WERI-Rb-1 (cell line): ENCODE measurements at regions not wholly inside any gene's neighbourhood (a gene's known extent, or its start where the extent isn't known, plus 50 kb on each side); places are given as distances from the start of the nearest gene placed in this dataset.

Experiments
- DNase-seq: peaks from one replicate; pipeline ENCODE4 v3.0.0-alpha.2; 2020
- H3K27ac ChIP-seq: fragments of 250-450 bp; sonication (Bioruptor Pico); 2 replicates; pipeline ENCODE4 v1.5.1; 2020; ENCODE audit warnings: mild to moderate bottlenecking, moderate library complexity
- H3K27me3 ChIP-seq: fragments of 250-450 bp; sonication (Bioruptor Pico); 2 replicates; pipeline ENCODE4 v1.5.1; 2021; ENCODE audit warnings: mild to moderate bottlenecking, low read depth, moderate library complexity; ENCODE audit not compliant: insufficient read depth, severe bottlenecking
- H3K36me3 ChIP-seq: fragments of 250-450 bp; sonication (Bioruptor Pico); 2 replicates; pipeline ENCODE4 v1.5.1; 2020; ENCODE audit warnings: mild to moderate bottlenecking, moderate library complexity
- H3K4me3 ChIP-seq: 2 replicates; pipeline ENCODE4 v1.5.1; 2011; ENCODE audit warnings: low read depth, mild to moderate bottlenecking, control low read depth, low read length
- H3K9me3 ChIP-seq: fragments of 250-450 bp; sonication (Bioruptor Pico); 2 replicates; pipeline ENCODE4 v1.5.1; 2021; ENCODE audit warnings: mild to moderate bottlenecking, moderate library complexity; ENCODE audit not compliant: severe bottlenecking
- CTCF ChIP-seq: IDR thresholded peaks from 2 replicates; pipeline ENCODE4 v1.5.1; 2011; ENCODE audit warnings: low read depth, mild to moderate bottlenecking, control low read depth, inconsistent platforms, low read length

- DNase-seq = no peak
- Histone ChIP-seq H3K9me3 (no peaks in the 10 kb centered on the region), H3K4me3 (no peak overlapping the region), H3K27ac (peak overlapping the region; percentile 5), H3K27me3 (no peaks in the 10 kb centered on the region), H3K36me3 (no peaks in the 10 kb centered on the region)
- TF ChIP-seq CTCF = no peak
These were observed 513.5 kb upstream of the PROK2 start for GRCh38 chr3:72298201-72299152.

- Histone ChIP-seq H3K9me3 (no peaks in the 10 kb centered on the region), H3K4me3 (no peak overlapping the region), H3K27ac (peak overlapping the region; percentile 96), H3K27me3 (no peaks in the 10 kb centered on the region), H3K36me3 (no peaks in the 10 kb centered on the region)
- DNase-seq = no peak
- TF ChIP-seq CTCF = no peak
These were observed 512.5 kb upstream of the PROK2 start for GRCh38 chr3:72297481-72297880.

GRCh38 chr3:72296477-72297111 lies 511.6 kb upstream of the PROK2 start:
- Histone ChIP-seq H3K9me3 (no peaks in the 10 kb centered on the region), H3K27me3 (no peaks in the 10 kb centered on the region), H3K4me3 (no peak overlapping the region), H3K36me3 (no peaks in the 10 kb centered on the region), H3K27ac (peak overlapping the region; percentile 96)
- TF ChIP-seq CTCF = no peak
- DNase-seq = no peak

GRCh38 chr3:72295962-72296450 lies 511.1 kb upstream of the PROK2 start:
- Histone ChIP-seq H3K27ac (peak overlapping the region; percentile 96), H3K4me3 (no peak overlapping the region), H3K27me3 (no peaks in the 10 kb centered on the region), H3K36me3 (no peaks in the 10 kb centered on the region), H3K9me3 (no peaks in the 10 kb centered on the region)
- peak; percentile 90 for DNase-seq
- no peak for TF ChIP-seq CTCF

GRCh38 chr3:72295276-72295961 lies 510.5 kb upstream of the PROK2 start:
- Histone ChIP-seq H3K36me3 (no peaks in the 10 kb centered on the region), H3K4me3 (no peak overlapping the region), H3K27ac (peak overlapping the region; percentile 96), H3K27me3 (no peaks in the 10 kb centered on the region), H3K9me3 (no peaks in the 10 kb centered on the region)
- no peak for TF ChIP-seq CTCF
- peak; percentile 38 for DNase-seq
